ENCODE measurements at regions not wholly inside any gene's neighbourhood (a gene's known extent, or its start where the extent isn't known, plus 50 kb on each side); places are given as distances from the start of the nearest gene placed in this dataset.
"Not testable (repeated sequence)": the region's sequence is repeated elsewhere in the genome, so short reads cannot be mapped to it uniquely, and the experiment has no call there.

GRCh38 chr7:1344981-1345701 lies 112.5 kb downstream of the UNCX start:
- DNase-seq = peak; percentile 14

GRCh38 chr7:1345796-1346755 lies 113.2 kb downstream of the MICALL2 start:
- DNase-seq = no peak

GRCh38 chr7:1346851-1347250 lies 112.4 kb downstream of the MICALL2 start:
- DNase-seq = no peak

- no peak for DNase-seq
Measured at GRCh38 chr7:1348096-1348822, 111.0 kb downstream of the MICALL2 start.

- no peak for DNase-seq
Measured at GRCh38 chr7:1348823-1349335, 110.4 kb downstream of the MICALL2 start.

GRCh38 chr7:1349351-1349761 lies 109.9 kb downstream of the MICALL2 start:
- DNase-seq = no peak

- no peak for DNase-seq
Measured at GRCh38 chr7:1351881-1352625, 107.2 kb downstream of the MICALL2 start.

GRCh38 chr7:1352656-1353271 lies 106.5 kb downstream of the MICALL2 start:
- DNase-seq = no peak

GRCh38 chr7:1354661-1355567 lies 104.4 kb downstream of the MICALL2 start:
- no peak for DNase-seq

- DNase-seq = no peak
Measured at GRCh38 chr7:1355568-1356340, 103.5 kb downstream of the MICALL2 start.

- DNase-seq = not testable (repeated sequence)
Measured at GRCh38 chr7:1356853-1357252, 102.4 kb downstream of the MICALL2 start.

- not testable (repeated sequence) for DNase-seq
Measured at GRCh38 chr7:1357260-1357600, 102.0 kb downstream of the MICALL2 start.

- no peak for DNase-seq
Measured at GRCh38 chr7:1357601-1358271, 101.5 kb downstream of the MICALL2 start.

GRCh38 chr7:1358376-1359050 lies 100.8 kb downstream of the MICALL2 start:
- DNase-seq = no peak

- no peak for DNase-seq
Measured at GRCh38 chr7:1359051-1359400, 100.2 kb downstream of the MICALL2 start.

GRCh38 chr7:1359681-1360485 lies 99.4 kb downstream of the MICALL2 start:
- no peak for DNase-seq

- DNase-seq = no peak
Measured at GRCh38 chr7:1360521-1360971, 98.7 kb downstream of the MICALL2 start.
